H1 (cell line): ENCODE measurements at regions not wholly inside any gene's neighbourhood (a gene's known extent, or its start where the extent isn't known, plus 50 kb on each side); places are given as distances from the start of the nearest gene placed in this dataset.

Experiments
- CHD7 ChIP-seq: fragments of 300-600 bp; sonication (generic); IDR thresholded peaks from 2 replicates; pipeline ENCODE4 v1.7.1; 2012; ENCODE audit warnings: low read length, moderate library complexity, mild to moderate bottlenecking, inconsistent platforms; ENCODE audit not compliant: insufficient replicate concordance
- KDM4A ChIP-seq: IDR thresholded peaks from one replicate; pipeline ENCODE4 v1.7.1; 2012; ENCODE audit warnings: low read depth, mild to moderate bottlenecking, moderate library complexity, low read length, inconsistent platforms; ENCODE audit not compliant: severe bottlenecking
- SIN3A ChIP-seq, 2 experiments: IDR thresholded peaks in 1 of 2; conservative IDR thresholded peaks in 1 of 2; 2 replicates each; pipeline ENCODE4 v1.6.1; 2011 to 2012; ENCODE audit warnings: low read length in 2 of 2, improper control_type of control experiment in 1 of 2, low read depth in 1 of 2, mild to moderate bottlenecking in 1 of 2

GRCh38 chr11:129728581-129728980, 87.1 kb upstream of the TMEM45B start (continued):
- TF ChIP-seq CHD7 (no peak), SIN3A (conservative IDR thresholded peaks at IDR 0.05 in 1 of 2, IDR thresholded peaks at IDR 0.05 in 1 of 2; ENCODE audit: low read depth in 1 of 2, low read length in 2 of 2) (no peak), KDM4A (no peak)
